Endothelial cell of umbilical vein (primary cell): ENCODE measurements at regions not wholly inside any gene's neighbourhood (a gene's known extent, or its start where the extent isn't known, plus 50 kb on each side); places are given as distances from the start of the nearest gene placed in this dataset.

Experiments used
- EZH2 ChIP-seq: IDR thresholded peaks from 2 replicates; pipeline ENCODE4 v1.6.1; 2012; ENCODE audit warnings: borderline replicate concordance, low read depth, mild to moderate bottlenecking, moderate library complexity, low read length, inconsistent platforms; ENCODE audit not compliant: severe bottlenecking
- FOS ChIP-seq: IDR thresholded peaks from 2 replicates; pipeline ENCODE4 v1.6.1; 2011; ENCODE audit warnings: mild to moderate bottlenecking, low read length, moderate library complexity, borderline replicate concordance; ENCODE audit not compliant: insufficient read depth
- MAX ChIP-seq: IDR thresholded peaks from 2 replicates; pipeline ENCODE4 v1.6.1; 2011; ENCODE audit not compliant: insufficient read depth, insufficient read length
- MYC ChIP-seq: IDR thresholded peaks from one replicate; pipeline ENCODE4 v1.6.1; 2011; ENCODE audit warnings: mild to moderate bottlenecking, low read depth, low read length
- POLR2A ChIP-seq: IDR thresholded peaks from 2 replicates; pipeline ENCODE4 v1.6.1; 2012; ENCODE audit warnings: low read depth, mild to moderate bottlenecking, control low read depth, low read length
- POLR2AphosphoS5 ChIP-seq: IDR thresholded peaks from 2 replicates; pipeline ENCODE4 v1.6.1; 2012; ENCODE audit warnings: low read depth, mild to moderate bottlenecking, control low read depth, low read length, moderate library complexity; ENCODE audit not compliant: insufficient read depth
- TF ChIP-seq, protein P1 (sequence below), 2 donors: IDR thresholded peaks; 1 replicate in 1 of 2; 2 replicates in 1 of 2; pipeline ENCODE4 v1.5.1; 2011; ENCODE audit warnings: low read length in 2 of 2, mild to moderate bottlenecking in 2 of 2, moderate library complexity in 2 of 2, control low read depth in 1 of 2, inconsistent platforms in 1 of 2, low read depth in 1 of 2; ENCODE audit not compliant: insufficient read depth in 1 of 2; ENCODE audit errors: extremely low read depth in 1 of 2

GRCh38 chr4:64062991-64063390 is 346.3 kb downstream of the TECRL start:
- TF ChIP-seq, protein P1, sequence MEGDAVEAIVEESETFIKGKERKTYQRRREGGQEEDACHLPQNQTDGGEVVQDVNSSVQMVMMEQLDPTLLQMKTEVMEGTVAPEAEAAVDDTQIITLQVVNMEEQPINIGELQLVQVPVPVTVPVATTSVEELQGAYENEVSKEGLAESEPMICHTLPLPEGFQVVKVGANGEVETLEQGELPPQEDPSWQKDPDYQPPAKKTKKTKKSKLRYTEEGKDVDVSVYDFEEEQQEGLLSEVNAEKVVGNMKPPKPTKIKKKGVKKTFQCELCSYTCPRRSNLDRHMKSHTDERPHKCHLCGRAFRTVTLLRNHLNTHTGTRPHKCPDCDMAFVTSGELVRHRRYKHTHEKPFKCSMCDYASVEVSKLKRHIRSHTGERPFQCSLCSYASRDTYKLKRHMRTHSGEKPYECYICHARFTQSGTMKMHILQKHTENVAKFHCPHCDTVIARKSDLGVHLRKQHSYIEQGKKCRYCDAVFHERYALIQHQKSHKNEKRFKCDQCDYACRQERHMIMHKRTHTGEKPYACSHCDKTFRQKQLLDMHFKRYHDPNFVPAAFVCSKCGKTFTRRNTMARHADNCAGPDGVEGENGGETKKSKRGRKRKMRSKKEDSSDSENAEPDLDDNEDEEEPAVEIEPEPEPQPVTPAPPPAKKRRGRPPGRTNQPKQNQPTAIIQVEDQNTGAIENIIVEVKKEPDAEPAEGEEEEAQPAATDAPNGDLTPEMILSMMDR (IDR thresholded peaks at IDR 0.05; ENCODE audit: extremely low read depth in 1 of 2, insufficient read depth in 1 of 2, low read depth in 1 of 2, low read length in 2 of 2) = no peak
- TF ChIP-seq POLR2A (no peak), EZH2 (no peak), MAX (no peak), MYC (no peak), POLR2AphosphoS5 (no peak), FOS (no peak)
